ENCODE measurements at regions not wholly inside any gene's neighbourhood (a gene's known extent, or its start where the extent isn't known, plus 50 kb on each side); places are given as distances from the start of the nearest gene placed in this dataset.
"Not testable (repeated sequence)": the region's sequence is repeated elsewhere in the genome, so short reads cannot be mapped to it uniquely, and the experiment has no call there.

GRCh38 chr15:81887912-81888311, 157.9 kb downstream of the MEX3B start:
- Histone ChIP-seq H2AK5ac (ENCODE audit: insufficient read length, low read length) (no peak overlapping the region), H3T11ph (ENCODE audit: low read length) (no peak overlapping the region), H4K91ac (ENCODE audit: insufficient read length, low read depth, low read length) (no peak overlapping the region), H2BK20ac (ENCODE audit: low read depth, low read length, poor library complexity, severe bottlenecking) (no peak overlapping the region), H4K8ac (replicated peaks; ENCODE audit: insufficient read length, low read depth, low read length) (no peak overlapping the region), H2AFZ (ENCODE audit: low read length) (no peak overlapping the region), H3K23me2 (ENCODE audit: insufficient read length, low read depth, low read length, poor library complexity, severe bottlenecking) (no peaks in the 10 kb centered on the region), H3K79me1 (ENCODE audit: insufficient read depth, low read depth, low read length, poor library complexity, severe bottlenecking) (no peaks in the 10 kb centered on the region), H2BK15ac (ENCODE audit: low read depth, low read length) (no peak overlapping the region), H3K56ac (ENCODE audit: insufficient read length, low read depth, low read length) (no peak overlapping the region), H2BK5ac (ENCODE audit: insufficient read length, low read length) (no peak overlapping the region), H3K4ac (ENCODE audit: low read depth, low read length) (no peak overlapping the region), H3K14ac (ENCODE audit: insufficient read depth, low read length) (no peak overlapping the region), H2BK120ac (ENCODE audit: low read depth, low read length, poor library complexity, severe bottlenecking) (no peak overlapping the region), H3K4me1 (ENCODE audit: insufficient read depth, low read length) (0 out of 2 replicates have a peak, but pooled peaks cover 3% of the 10 kb centered on the region), H3K9me3 (ENCODE audit: control insufficient read depth, low read depth, low read length) (no peaks in the 10 kb centered on the region), H3K4me2 (ENCODE audit: insufficient read depth, insufficient read length, low read length) (no peak overlapping the region), H3K23ac (ENCODE audit: insufficient read length, low read depth, low read length) (no peak overlapping the region), H4K20me1 (ENCODE audit: control insufficient read depth, insufficient read depth, insufficient read length) (no peaks in the 10 kb centered on the region), H3K27me3 (ENCODE audit: insufficient read depth, low read length) (no peaks in the 10 kb centered on the region), H2BK12ac (ENCODE audit: insufficient read length, low read depth, low read length) (no peak overlapping the region), H3K18ac (ENCODE audit: insufficient read length, low read depth, low read length) (no peak overlapping the region), H3K27ac (ENCODE audit: insufficient read length, low read depth, low read length) (no peak overlapping the region), H3K9ac (ENCODE audit: extremely low read depth, insufficient read length, low read length) (no peak overlapping the region), H3K79me2 (ENCODE audit: insufficient read depth, low read length) (no peaks in the 10 kb centered on the region), H4K5ac (ENCODE audit: insufficient read length, low read depth, low read length) (no peak overlapping the region)
- Mint-ChIP-seq H3K27me3 (ENCODE audit: low read depth) (no peaks in the 10 kb centered on the region), H3K4me1 (peaks cover 5 to 7% of the 10 kb centered on the region in 2 experiments; a peak in 3 of 4 replicates), H3K9me3 (no peaks in the 10 kb centered on the region), H3K36me3 (ENCODE audit: insufficient read depth in 1 of 3, low read depth in 3 of 3) (no peaks in the 10 kb centered on the region; a peak in 1 of 7 replicates), H3K27ac (no peak overlapping the region), H3K4me3 (no peak overlapping the region)
- no peak for TF ChIP-seq CTCF (conservative IDR thresholded peaks at IDR 0.05)
- DNase-seq, result no peak
- no CpG with 5 or more reads among the region's 2 CpGs for WGBS (ENCODE audit: extremely low coverage, insufficient read length, low lambda C conversion rate)

GRCh38 chr15:81887188-81887587, 158.6 kb downstream of the MEX3B start:
- not testable (repeated sequence) for H3K4me2 ChIP-seq (ENCODE audit: insufficient read depth, insufficient read length, low read length); H3K9ac ChIP-seq (ENCODE audit: extremely low read depth, insufficient read length, low read length); H2BK12ac ChIP-seq (ENCODE audit: insufficient read length, low read depth, low read length); H2BK15ac ChIP-seq (ENCODE audit: low read depth, low read length); H3K4me1 Mint-ChIP-seq; H3K4me3 Mint-ChIP-seq; H4K20me1 ChIP-seq (ENCODE audit: control insufficient read depth, insufficient read depth, insufficient read length); H2BK120ac ChIP-seq (ENCODE audit: low read depth, low read length, poor library complexity, severe bottlenecking); H2BK5ac ChIP-seq (ENCODE audit: insufficient read length, low read length); H3K23ac ChIP-seq (ENCODE audit: insufficient read length, low read depth, low read length); H3K79me2 ChIP-seq (ENCODE audit: insufficient read depth, low read length); H3K27me3 ChIP-seq (ENCODE audit: insufficient read depth, low read length); H3K79me1 ChIP-seq (ENCODE audit: insufficient read depth, low read depth, low read length, poor library complexity, severe bottlenecking); H3K9me3 Mint-ChIP-seq; H3K27ac ChIP-seq (ENCODE audit: insufficient read length, low read depth, low read length); H3K9me3 ChIP-seq (ENCODE audit: control insufficient read depth, low read depth, low read length); DNase-seq; H3K4ac ChIP-seq (ENCODE audit: low read depth, low read length); H4K8ac ChIP-seq (replicated peaks; ENCODE audit: insufficient read length, low read depth, low read length); H3K14ac ChIP-seq (ENCODE audit: insufficient read depth, low read length); H4K5ac ChIP-seq (ENCODE audit: insufficient read length, low read depth, low read length); H3K4me1 ChIP-seq (ENCODE audit: insufficient read depth, low read length); H3K56ac ChIP-seq (ENCODE audit: insufficient read length, low read depth, low read length); H3K27me3 Mint-ChIP-seq (ENCODE audit: low read depth); H2AFZ ChIP-seq (ENCODE audit: low read length); H3K18ac ChIP-seq (ENCODE audit: insufficient read length, low read depth, low read length); H2AK5ac ChIP-seq (ENCODE audit: insufficient read length, low read length); H3K36me3 Mint-ChIP-seq (ENCODE audit: insufficient read depth in 1 of 3, low read depth in 3 of 3); H3K23me2 ChIP-seq (ENCODE audit: insufficient read length, low read depth, low read length, poor library complexity, severe bottlenecking); H3K27ac Mint-ChIP-seq; H3T11ph ChIP-seq (ENCODE audit: low read length); H4K91ac ChIP-seq (ENCODE audit: insufficient read length, low read depth, low read length); H2BK20ac ChIP-seq (ENCODE audit: low read depth, low read length, poor library complexity, severe bottlenecking)

Measured in H9 (cell line).